Activated CD4-positive, alpha-beta T cell treated with anti-CD3 and anti-CD28 coated beads for 36 hours (primary cell): ENCODE measurements at regions not wholly inside any gene's neighbourhood (a gene's known extent, or its start where the extent isn't known, plus 50 kb on each side); places are given as distances from the start of the nearest gene placed in this dataset.
"Not testable (repeated sequence)": the region's sequence is repeated elsewhere in the genome, so short reads cannot be mapped to it uniquely, and the experiment has no call there.

Experiments used
- ATAC-seq: fragments of 200-7000 bp; cut with Tn5 transposase; one replicate; pipeline ENCODE4 v1.10.0; 2021; ENCODE audit warnings: mild to moderate bottlenecking, moderate library complexity
- CTCF ChIA-PET: fragments of 350-600 bp; sonication (Branson Sonifier 250); formaldehyde crosslinking; loops from one replicate; lab custom pipeline; 2021; ENCODE audit warnings: antibody characterized with exemption; lab: Charles Lee
- POLR2A ChIA-PET: fragments of 350-600 bp; sonication (Branson Sonifier 250); formaldehyde crosslinking; loops from one replicate; lab custom pipeline; 2021; ENCODE audit warnings: antibody characterized with exemption, inconsistent platforms; lab: Charles Lee
- DNase-seq: peaks from one replicate; pipeline ENCODE4 v3.0.0-alpha.2; 2020
- H3K27ac Mint-ChIP-seq: one replicate; pipeline ENCODE4 v1.8.0; 2021; ENCODE audit warnings: mixed read lengths
- H3K27me3 Mint-ChIP-seq: one replicate; pipeline ENCODE4 v1.8.0; 2021; ENCODE audit warnings: mixed read lengths
- H3K36me3 Mint-ChIP-seq: one replicate; pipeline ENCODE4 v1.8.0; 2021; ENCODE audit warnings: low read depth, mixed read lengths
- H3K4me1 Mint-ChIP-seq: one replicate; pipeline ENCODE4 v1.8.0; 2021; ENCODE audit warnings: mixed read lengths
- H3K4me3 Mint-ChIP-seq: one replicate; pipeline ENCODE4 v1.8.0; 2021; ENCODE audit warnings: mild to moderate bottlenecking, moderate library complexity, mixed read lengths
- H3K9me3 Mint-ChIP-seq: one replicate; pipeline ENCODE4 v1.8.0; 2021; ENCODE audit warnings: low read depth, mixed read lengths
- intact Hi-C, 2 experiments: fragments of 100-400 bp; cut with DNase I in 1 of 2; cut with micrococcal nuclease in 1 of 2; formaldehyde crosslinking; loops; one replicate each; pipeline versions ENCODE4 v1.14.2 to v1.15.1; 2022 to 2024; cut with DNase I, micrococcal nuclease

DNA sequence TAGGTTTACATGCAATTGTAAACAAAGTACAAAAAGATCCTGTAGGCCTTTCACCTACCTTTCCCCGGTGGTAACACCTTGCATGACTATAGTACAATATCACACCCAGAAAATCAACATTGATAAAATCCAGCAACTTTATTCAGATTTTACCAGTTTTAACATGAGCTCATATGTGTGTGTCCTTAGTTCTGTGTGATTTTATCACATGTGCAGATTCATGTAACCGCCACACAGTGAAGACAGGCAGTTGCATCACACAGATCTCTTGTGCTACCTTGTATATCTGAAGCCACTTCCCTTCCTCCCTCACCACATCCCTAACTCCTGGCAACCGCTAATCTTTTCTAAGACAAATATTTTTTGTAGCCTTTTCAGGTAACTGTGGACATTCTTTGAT, 183.5 kb upstream of the C2CD4B start:
- intact Hi-C loops, result no loop called here
- peaks cover 2% of the 10 kb centered on the region for H3K9me3 Mint-ChIP-seq
- no peaks in the 10 kb centered on the region for H3K36me3 Mint-ChIP-seq
- CTCF ChIA-PET, result no interaction called here
- H3K27me3 Mint-ChIP-seq, result peaks cover 12% of the 10 kb centered on the region
- no peak for ATAC-seq
- H3K27ac Mint-ChIP-seq, result no peak overlapping the region
- no peak for DNase-seq
- H3K4me3 Mint-ChIP-seq, result no peak overlapping the region
- peaks cover 6% of the 10 kb centered on the region for H3K4me1 Mint-ChIP-seq
- POLR2A ChIA-PET, result no interaction called here

DNA sequence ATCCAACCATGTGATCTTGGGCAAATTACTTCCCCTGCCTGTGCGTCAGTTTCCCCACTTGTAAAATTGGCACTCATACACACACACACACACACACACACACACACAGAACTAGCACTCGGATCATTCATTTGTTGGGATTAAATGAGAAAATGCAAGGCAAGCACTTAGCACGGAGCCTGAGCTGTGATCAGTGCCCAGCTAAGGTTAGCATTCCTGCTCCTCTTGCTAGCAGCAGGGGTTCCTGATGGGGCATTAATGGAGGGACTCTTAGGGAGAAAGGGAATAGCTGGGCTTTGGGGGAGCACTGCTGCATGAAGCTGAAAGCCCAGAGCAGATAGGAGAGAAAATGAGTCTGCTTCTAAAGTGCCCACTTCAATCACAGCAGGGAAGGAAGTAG, 187.7 kb upstream of the C2CD4B start:
- H3K27ac Mint-ChIP-seq, result no peak overlapping the region
- peaks cover 12% of the 10 kb centered on the region for H3K27me3 Mint-ChIP-seq
- ChIA-PET POLR2A (no interaction called here), CTCF (interaction anchor here (0.6 to 0.8 kb wide), 2 partner anchors 8 to 62 kb away, joined by 3 read pairs; no protein-coding TSS in a partner anchor)
- ATAC-seq (no peak), DNase-seq (no peak)
- H3K9me3 Mint-ChIP-seq, result no peaks in the 10 kb centered on the region
- intact Hi-C loops, result no loop called here
- no peaks in the 10 kb centered on the region for H3K4me1 Mint-ChIP-seq
- H3K36me3 Mint-ChIP-seq, result no peaks in the 10 kb centered on the region
- H3K4me3 Mint-ChIP-seq, result no peak overlapping the region

DNA sequence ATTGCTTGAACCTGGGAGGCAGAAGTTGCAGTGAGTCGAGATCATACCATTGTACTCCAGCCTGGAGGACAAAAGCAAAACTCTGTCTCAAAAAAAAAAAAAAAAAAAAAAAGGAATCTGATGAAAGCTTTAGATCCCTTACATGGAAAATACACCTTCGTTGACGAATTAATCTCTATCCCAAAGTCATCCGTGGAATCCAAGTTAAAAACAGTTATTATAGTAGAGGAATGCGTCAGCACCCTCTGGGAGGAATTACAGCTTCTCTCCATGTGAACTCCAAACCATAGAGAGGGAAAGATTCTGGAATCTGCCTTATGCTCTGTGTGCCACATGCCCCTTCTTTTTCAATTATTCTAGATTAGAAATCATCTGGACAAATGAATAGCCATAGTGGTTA, 192.3 kb upstream of the C2CD4B start:
- no peak overlapping the region for H3K4me3 Mint-ChIP-seq
- ChIA-PET POLR2A (no interaction called here), CTCF (no interaction called here)
- DNase-seq, result no peak
- intact Hi-C loops, result no loop called here
- H3K27me3 Mint-ChIP-seq, result peaks cover 22% of the 10 kb centered on the region
- no peaks in the 10 kb centered on the region for H3K36me3 Mint-ChIP-seq
- no peak overlapping the region for H3K27ac Mint-ChIP-seq
- no peak for ATAC-seq
- no peaks in the 10 kb centered on the region for H3K9me3 Mint-ChIP-seq
- no peaks in the 10 kb centered on the region for H3K4me1 Mint-ChIP-seq

DNA sequence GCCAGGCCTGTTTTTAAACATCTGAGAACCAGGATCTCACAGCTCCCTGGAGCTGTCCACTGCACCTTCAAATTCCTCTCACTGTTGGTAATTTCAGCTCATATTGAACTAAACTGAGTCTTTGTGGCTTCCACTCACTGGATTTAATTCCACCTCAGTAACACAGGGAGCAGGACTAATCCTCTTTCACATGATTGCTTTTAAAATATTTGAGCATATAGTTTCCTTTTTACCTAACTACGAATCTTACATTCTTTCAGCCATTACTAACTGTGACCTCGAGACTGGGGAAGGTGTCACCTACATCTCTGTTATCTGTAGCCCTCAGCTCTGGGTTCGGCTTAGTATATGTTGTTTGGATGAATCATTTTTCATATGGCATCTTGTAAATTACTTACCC, 194.3 kb upstream of the C2CD4B start:
- no peaks in the 10 kb centered on the region for H3K36me3 Mint-ChIP-seq
- H3K9me3 Mint-ChIP-seq, result no peaks in the 10 kb centered on the region
- intact Hi-C loops, result no loop called here
- POLR2A ChIA-PET, result no interaction called here
- H3K4me1 Mint-ChIP-seq, result no peaks in the 10 kb centered on the region
- DNase-seq (no peak), ATAC-seq (no peak)
- no peak overlapping the region for H3K4me3 Mint-ChIP-seq
- no peak overlapping the region for H3K27ac Mint-ChIP-seq
- H3K27me3 Mint-ChIP-seq, result peaks cover 22% of the 10 kb centered on the region
- CTCF ChIA-PET, result interaction anchor here (0.6 kb wide), 1 partner anchor 38 kb away, joined by 3 read pairs; no protein-coding TSS in a partner anchor

DNA sequence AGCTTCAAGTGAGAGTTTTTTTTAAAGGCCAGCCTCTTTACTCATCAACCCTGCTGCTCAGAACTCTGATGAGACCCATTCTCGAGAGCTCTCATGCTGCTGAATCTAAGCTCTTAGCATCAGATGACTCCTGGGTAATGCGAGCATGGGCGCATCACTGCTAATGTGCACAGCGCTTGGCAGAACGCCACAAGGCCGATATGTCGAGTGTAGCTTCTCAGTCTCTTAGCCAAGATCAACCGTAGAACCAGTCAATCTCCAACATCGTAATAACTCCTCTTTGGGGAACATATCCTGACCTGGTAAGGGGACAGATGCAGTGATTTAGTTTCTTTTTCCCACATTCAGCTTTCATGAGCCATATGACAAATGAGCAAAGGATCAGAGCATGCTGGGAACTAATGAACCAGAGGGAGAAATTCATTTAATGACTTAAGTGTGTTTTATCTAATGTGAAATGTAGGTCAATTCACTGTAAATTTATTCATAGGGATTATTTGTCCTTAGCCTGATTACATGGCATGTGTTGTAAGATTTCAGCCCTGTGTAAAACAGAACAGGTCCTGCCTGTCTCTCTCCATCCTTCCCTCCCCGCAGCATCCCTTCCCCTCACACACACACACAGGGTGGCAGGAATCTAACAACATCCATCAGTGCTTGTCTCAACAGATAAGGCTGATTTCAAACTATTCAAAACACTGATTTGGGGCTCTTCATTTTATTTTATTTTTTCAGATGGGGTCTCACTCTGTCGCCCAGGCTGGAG, 195.4 kb upstream of the C2CD4B start:
- no peaks in the 10 kb centered on the region for H3K4me1 Mint-ChIP-seq
- no peak for ATAC-seq
- intact Hi-C loops, result no loop called here
- H3K4me3 Mint-ChIP-seq, result no peak overlapping the region
- H3K36me3 Mint-ChIP-seq, result no peaks in the 10 kb centered on the region
- CTCF ChIA-PET, result no interaction called here
- DNase-seq, result no peak
- H3K27me3 Mint-ChIP-seq, result peaks cover 22% of the 10 kb centered on the region
- POLR2A ChIA-PET, result no interaction called here
- H3K9me3 Mint-ChIP-seq, result no peaks in the 10 kb centered on the region
- H3K27ac Mint-ChIP-seq, result no peak overlapping the region

DNA sequence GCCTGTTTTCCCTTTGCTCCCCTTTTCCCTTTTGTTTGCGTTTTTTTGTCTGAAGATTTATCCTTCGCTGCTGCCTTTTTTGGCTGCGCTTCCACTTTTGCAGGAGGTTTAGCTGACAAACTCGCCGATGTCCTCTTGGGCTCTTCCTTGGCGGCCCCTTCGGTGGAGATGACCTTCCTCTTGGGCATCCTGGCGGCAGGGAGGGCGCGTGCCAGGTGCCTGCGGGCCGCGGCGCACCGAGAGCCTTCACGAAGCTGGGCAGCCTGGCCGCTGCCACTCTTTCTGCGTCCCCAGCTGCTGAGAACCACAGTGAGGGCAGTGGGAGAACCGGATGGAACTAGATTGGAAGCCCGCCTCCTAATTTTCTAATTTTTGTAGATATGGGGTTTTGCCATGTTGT, 197.1 kb upstream of the C2CD4B start:
- peaks cover 26% of the 10 kb centered on the region for H3K27me3 Mint-ChIP-seq
- H3K4me1 Mint-ChIP-seq, result no peaks in the 10 kb centered on the region
- CTCF ChIA-PET, result no interaction called here
- intact Hi-C loops, result no loop called here
- H3K9me3 Mint-ChIP-seq, result no peaks in the 10 kb centered on the region
- POLR2A ChIA-PET, result no interaction called here
- ATAC-seq, result no peak
- no peak for DNase-seq
- no peak overlapping the region for H3K4me3 Mint-ChIP-seq
- no peak overlapping the region for H3K27ac Mint-ChIP-seq
- H3K36me3 Mint-ChIP-seq, result no peaks in the 10 kb centered on the region

DNA sequence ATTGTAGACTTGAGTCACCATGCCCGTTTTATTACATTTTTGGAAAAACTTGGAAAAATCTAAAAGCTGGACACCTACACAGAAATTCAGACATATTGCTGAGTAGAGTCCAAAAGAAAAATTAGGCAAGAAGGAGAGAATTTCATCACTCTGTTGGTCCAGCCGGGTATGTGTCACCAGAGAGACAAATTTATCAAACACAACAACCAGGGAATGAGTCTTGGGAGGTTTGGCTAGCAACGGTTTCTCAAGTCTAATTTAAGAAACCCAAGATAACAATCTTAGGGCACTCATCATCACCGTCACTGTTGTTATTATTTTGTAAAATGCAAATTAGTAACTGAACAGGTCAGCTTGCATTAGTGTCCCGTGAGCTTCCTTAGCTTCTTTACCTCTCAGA, 197.5 kb upstream of the C2CD4B start:
- no peak overlapping the region for H3K27ac Mint-ChIP-seq
- intact Hi-C loops, result no loop called here
- H3K4me3 Mint-ChIP-seq, result no peak overlapping the region
- H3K36me3 Mint-ChIP-seq, result no peaks in the 10 kb centered on the region
- no peaks in the 10 kb centered on the region for H3K4me1 Mint-ChIP-seq
- ATAC-seq (no peak), DNase-seq (no peak)
- H3K27me3 Mint-ChIP-seq, result peaks cover 26% of the 10 kb centered on the region
- ChIA-PET POLR2A (interaction anchor here (0.6 kb wide), 2 partner anchors 28 to 375 kb away, joined by 3 to 4 read pairs; no protein-coding TSS in a partner anchor), CTCF (interaction anchor here (0.7 kb wide), 1 partner anchor 433 kb away, joined by 3 read pairs; no protein-coding TSS in a partner anchor)
- no peaks in the 10 kb centered on the region for H3K9me3 Mint-ChIP-seq

DNA sequence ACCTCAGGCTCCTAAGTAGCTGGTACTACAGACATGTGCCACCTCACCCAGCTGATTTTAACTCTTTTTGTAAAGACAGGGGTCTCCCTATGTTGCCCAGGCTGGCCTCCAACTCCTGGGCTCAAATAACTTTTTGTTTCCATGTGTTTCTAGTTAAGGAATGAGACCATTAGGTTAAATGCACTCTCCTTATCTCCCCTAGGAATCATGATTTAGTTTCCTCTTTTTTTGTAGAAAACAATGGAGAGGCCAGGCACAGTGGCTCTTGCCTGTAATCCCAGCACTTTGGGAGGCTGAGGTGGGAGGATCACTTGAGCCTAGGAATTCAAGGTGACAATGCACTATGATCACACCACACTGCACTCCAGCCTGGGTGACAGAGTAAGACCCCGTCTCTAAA, 198.8 kb upstream of the C2CD4B start:
- H3K9me3 Mint-ChIP-seq, result no peaks in the 10 kb centered on the region
- H3K27ac Mint-ChIP-seq, result no peak overlapping the region
- POLR2A ChIA-PET, result interaction anchor here (0.7 kb wide), 1 partner anchor 377 kb away, joined by 6 read pairs; no protein-coding TSS in a partner anchor
- ATAC-seq, result no peak
- intact Hi-C loops, result no loop called here
- H3K27me3 Mint-ChIP-seq, result peaks cover 20% of the 10 kb centered on the region
- H3K4me1 Mint-ChIP-seq, result no peaks in the 10 kb centered on the region
- CTCF ChIA-PET, result no interaction called here
- DNase-seq, result no peak
- no peak overlapping the region for H3K4me3 Mint-ChIP-seq
- H3K36me3 Mint-ChIP-seq, result no peaks in the 10 kb centered on the region

DNA sequence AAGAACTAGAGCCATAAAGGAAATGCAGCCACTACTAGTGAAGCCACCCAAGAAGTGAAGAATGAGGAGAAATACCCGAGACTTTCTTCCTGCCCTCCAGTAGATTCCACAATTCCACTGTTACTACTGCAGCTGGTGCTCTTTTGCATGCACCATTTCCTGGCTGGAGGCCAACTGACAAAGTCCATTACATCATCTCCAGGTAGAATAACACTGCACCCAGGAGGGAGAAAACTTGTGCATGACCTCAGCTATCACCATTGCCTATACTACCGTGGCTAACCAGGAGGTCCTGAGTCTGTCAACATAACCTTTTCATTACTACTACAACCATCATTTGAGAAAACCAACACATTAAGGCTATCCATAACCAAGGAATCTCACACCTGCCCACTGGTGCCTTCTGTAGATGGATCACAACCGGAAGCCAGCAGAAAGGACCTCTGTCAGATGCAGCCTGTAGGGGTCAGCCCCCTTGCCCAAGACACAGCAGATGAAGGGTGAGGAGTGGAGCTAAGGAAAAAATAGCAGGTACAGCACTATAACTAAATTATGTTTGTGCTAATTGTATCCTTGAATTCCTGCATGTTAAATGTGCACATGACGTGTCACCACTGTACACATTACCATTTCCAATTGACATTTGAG, 200.8 kb upstream of the C2CD4B start:
- H3K27ac Mint-ChIP-seq, result no peak overlapping the region
- ATAC-seq (no peak), DNase-seq (no peak)
- ChIA-PET CTCF (interaction anchor here (1.2 kb wide), 1 partner anchor 183 kb away, joined by 3 read pairs; no protein-coding TSS in a partner anchor), POLR2A (no interaction called here)
- no peaks in the 10 kb centered on the region for H3K4me1 Mint-ChIP-seq
- peaks cover 11% of the 10 kb centered on the region for H3K27me3 Mint-ChIP-seq
- H3K36me3 Mint-ChIP-seq, result no peaks in the 10 kb centered on the region
- H3K9me3 Mint-ChIP-seq, result no peaks in the 10 kb centered on the region
- intact Hi-C loops, result no loop called here
- no peak overlapping the region for H3K4me3 Mint-ChIP-seq

DNA sequence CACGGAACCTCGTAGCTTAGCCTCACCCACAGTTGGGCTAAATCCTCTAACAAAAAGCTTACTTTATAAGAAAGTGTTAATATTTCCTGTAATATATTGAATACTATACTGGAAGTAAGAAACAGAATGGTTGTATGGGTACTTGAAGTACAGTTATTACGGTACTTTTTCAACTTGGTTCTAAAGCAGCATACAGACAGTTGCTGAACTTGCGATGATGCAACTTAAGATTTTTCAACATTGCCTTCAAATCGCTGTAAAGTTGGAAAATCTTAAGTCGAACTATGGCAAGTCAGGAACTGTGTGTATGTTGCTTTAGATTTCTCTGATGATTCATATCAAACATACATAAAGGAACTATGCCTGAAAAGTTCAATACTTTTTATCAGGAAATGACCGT, 204.4 kb upstream of the C2CD4B start:
- H3K9me3 Mint-ChIP-seq, result no peaks in the 10 kb centered on the region
- H3K27ac Mint-ChIP-seq, result no peak overlapping the region
- ATAC-seq (no peak), DNase-seq (no peak)
- ChIA-PET CTCF (no interaction called here), POLR2A (no interaction called here)
- H3K36me3 Mint-ChIP-seq, result no peaks in the 10 kb centered on the region
- H3K4me1 Mint-ChIP-seq, result no peaks in the 10 kb centered on the region
- intact Hi-C loops, result no loop called here
- no peak overlapping the region for H3K4me3 Mint-ChIP-seq
- peaks cover 13% of the 10 kb centered on the region for H3K27me3 Mint-ChIP-seq

DNA sequence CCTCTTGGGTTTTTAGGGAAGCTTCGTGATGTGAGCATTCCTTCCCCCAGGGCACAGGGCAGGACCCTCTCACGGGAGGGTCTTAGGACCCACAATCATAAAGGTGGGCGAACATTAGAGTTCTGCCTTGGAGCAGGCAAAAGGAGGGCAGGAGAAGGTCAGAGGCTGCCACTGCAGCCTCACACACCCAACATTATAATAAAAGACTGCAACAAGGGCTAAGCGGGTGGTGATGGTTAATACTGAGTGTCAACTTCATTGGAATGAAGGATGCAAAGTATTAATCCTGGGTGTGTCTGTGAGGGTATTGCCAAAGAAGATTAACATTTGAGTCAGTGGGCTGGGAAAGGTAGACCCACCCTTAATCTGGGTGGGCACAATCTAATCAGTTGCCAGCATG, 206.6 kb upstream of the C2CD4B start:
- H3K36me3 Mint-ChIP-seq, ATAC-seq, DNase-seq, POLR2A ChIA-PET, H3K9me3 Mint-ChIP-seq, H3K4me3 Mint-ChIP-seq, intact Hi-C loops, H3K27ac Mint-ChIP-seq, H3K4me1 Mint-ChIP-seq, CTCF ChIA-PET: not testable (repeated sequence)
- peaks cover 15% of the 10 kb centered on the region for H3K27me3 Mint-ChIP-seq
